PFSK-1 (cell line): ENCODE measurements at regions not wholly inside any gene's neighbourhood (a gene's known extent, or its start where the extent isn't known, plus 50 kb on each side); places are given as distances from the start of the nearest gene placed in this dataset.

Source experiments
- FOXP2 ChIP-seq: optimal IDR thresholded peaks from 2 replicates; pipeline ENCODE3; 2011; ENCODE audit warnings: borderline replicate concordance, control low read depth, inconsistent platforms; ENCODE audit not compliant: insufficient read depth; ENCODE audit errors: extremely low read length, extremely low read depth
- POLR2AphosphoS5 ChIP-seq: IDR thresholded peaks from 2 replicates; pipeline ENCODE4 v1.6.1; 2012; ENCODE audit warnings: low read depth, mild to moderate bottlenecking, control low read depth, low read length, moderate library complexity
- REST ChIP-seq, 2 experiments: IDR thresholded peaks; 2 replicates each; pipeline versions ENCODE4 v1.6.1 to v1.8.0; 2011 to 2012; ENCODE audit warnings: low read depth in 2 of 2, low read length in 2 of 2, control low read depth in 1 of 2, inconsistent platforms in 1 of 2, mild to moderate bottlenecking in 1 of 2, moderate library complexity in 1 of 2; ENCODE audit not compliant: insufficient read depth in 1 of 2
- SIN3A ChIP-seq: IDR thresholded peaks from 2 replicates; pipeline ENCODE4 v1.6.1; 2012; ENCODE audit warnings: mild to moderate bottlenecking, low read length, moderate library complexity, borderline replicate concordance; ENCODE audit not compliant: insufficient read depth
- TAF1 ChIP-seq: IDR thresholded peaks from 2 replicates; pipeline ENCODE4 v1.6.1; 2012; ENCODE audit warnings: low read length, control low read depth, borderline replicate concordance; ENCODE audit not compliant: insufficient read depth

- no peak for TF ChIP-seq FOXP2
- TF ChIP-seq TAF1, result no peak
- no peak for TF ChIP-seq POLR2AphosphoS5
- no peak for TF ChIP-seq SIN3A
Observed at GRCh38 chr22:48342016-48342415, 1485.7 kb downstream of the BRD1 start.

GRCh38 chr22:48340727-48341709 is 1486.7 kb downstream of the BRD1 start:
- TF ChIP-seq FOXP2 (no peak), TAF1 (no peak), SIN3A (no peak), REST (IDR thresholded peaks at IDR 0.05; ENCODE audit: insufficient read depth in 1 of 2, low read depth in 2 of 2, low read length in 2 of 2) (no peak), POLR2AphosphoS5 (no peak)

- TF ChIP-seq REST (IDR thresholded peaks at IDR 0.05; ENCODE audit: insufficient read depth in 1 of 2, low read depth in 2 of 2, low read length in 2 of 2) (no peak), TAF1 (no peak), SIN3A (no peak), POLR2AphosphoS5 (no peak), FOXP2 (no peak)
Observed at GRCh38 chr22:48340191-48340590, 1487.5 kb downstream of the BRD1 start.

GRCh38 chr22:48338793-48339705 is 1488.6 kb downstream of the BRD1 start:
- TF ChIP-seq POLR2AphosphoS5 (no peak), REST (IDR thresholded peaks at IDR 0.05; ENCODE audit: insufficient read depth in 1 of 2, low read depth in 2 of 2, low read length in 2 of 2) (no peak), FOXP2 (no peak), TAF1 (no peak), SIN3A (no peak)

- TF ChIP-seq FOXP2, result no peak
- TF ChIP-seq POLR2AphosphoS5, result no peak
- TF ChIP-seq SIN3A, result no peak
- no peak for TF ChIP-seq REST (IDR thresholded peaks at IDR 0.05; ENCODE audit: insufficient read depth in 1 of 2, low read depth in 2 of 2, low read length in 2 of 2)
Observed at GRCh38 chr22:48337957-48338792, 1489.5 kb downstream of the BRD1 start.
